Heart right ventricle (tissue), 16 donors: ENCODE measurements at regions not wholly inside any gene's neighbourhood (a gene's known extent, or its start where the extent isn't known, plus 50 kb on each side); places are given as distances from the start of the nearest gene placed in this dataset.

Experiments used
- ATAC-seq, 8 donors: fragments of 200-7000 bp; cut with Tn5 transposase; one replicate each; pipeline ENCODE4 v1.9.1; 2020; ENCODE audit warnings: mild to moderate bottlenecking in 8 of 8, moderate library complexity in 8 of 8, moderate number of reproducible peaks in 1 of 8
- DNase-seq, 2 donors: peaks; one replicate each; pipeline ENCODE4 v3.0.0-alpha.2; 2020
- H3K27ac ChIP-seq, 10 donors: fragments of 200-600 bp; sonication (generic) in 2 of 10; one replicate each; pipeline versions ENCODE4 v1.5.0 to v1.8.0; 2020 to 2022; ENCODE audit warnings: mild to moderate bottlenecking in 3 of 10
- H3K27me3 ChIP-seq, 7 donors: fragments of 200-600 bp; one replicate each; pipeline ENCODE4 v1.8.0; 2021 to 2022; ENCODE audit warnings: mild to moderate bottlenecking in 2 of 7
- H3K36me3 ChIP-seq, 9 donors: fragments of 200-600 bp; sonication (generic) in 1 of 9; one replicate each; pipeline versions ENCODE4 v1.5.0 to v1.8.0; 2020 to 2022; ENCODE audit warnings: mild to moderate bottlenecking in 2 of 9
- H3K4me1 ChIP-seq, 9 donors: fragments of 200-600 bp; sonication (generic) in 1 of 9; one replicate each; pipeline versions ENCODE4 v1.5.0 to v1.8.0; 2020 to 2022; ENCODE audit warnings: mild to moderate bottlenecking in 4 of 9
- H3K4me3 ChIP-seq, 10 donors: fragments of 200-600 bp; sonication (generic) in 2 of 10; one replicate each; pipeline versions ENCODE4 v1.5.0 to v1.8.0; 2020 to 2022; ENCODE audit warnings: mild to moderate bottlenecking in 7 of 10, moderate library complexity in 2 of 10
- H3K9me3 ChIP-seq, 11 donors: fragments of 200-600 bp in 10 of 11; sonication (generic) in 2 of 11; one replicate each; pipeline versions ENCODE4 v1.5.0 to v1.8.0; 2013 to 2022; ENCODE audit warnings: mild to moderate bottlenecking in 2 of 11, control low read depth in 1 of 11, moderate library complexity in 1 of 11
- WGBS, 2 donors: extraction: QIAGEN DNeasy Blood & Tissue Kit; methylation state at CpG; one replicate each; pipeline ENCODE4 v1.1.7; 2013; ENCODE audit warnings: inconsistent platforms in 1 of 2; 5-methylcytosine and 5-hydroxymethylcytosine counted together
- intact Hi-C, 10 donors: fragments of 100-400 bp; cut with DNase I; formaldehyde crosslinking; loops; one replicate each; pipeline versions ENCODE4 v1.11.1 to v1.14.2; 2022
- TF ChIP-seq, protein P1 (sequence below), 9 donors: fragments of 200-600 bp; sonication (generic) in 2 of 9; IDR thresholded peaks; one replicate each; pipeline versions ENCODE4 v1.5.0 to v1.8.0; 2021 to 2022; ENCODE audit warnings: antibody characterized with exemption in 9 of 9, mild to moderate bottlenecking in 5 of 9, moderate library complexity in 1 of 9
- donor health status: Arrhythmogenic right ventricular cardiomyopathy.
- donor health status: ischemic (EF 13 %, LVEDD 7.1; RV severe dilation, severe dysfunction).
- donor health status: healthy with polysubstance abuse.
- donor health status: DM: no; HTN: yes; CAD: no.
- donor health status: DM: no; HTN: no; CAD: no.
- donor health status: ischemic (EF 25% LVEDD 6.9; RV normal size, moderate dysfunction).
- donor health status: ischemic (EF 25% LVEDD 5.7; RV mildly dilated, moderate dysfunction).
- donor health status: healthy.
- donor health status: DM: yes; HTN: yes; CAD: no.
- donor health status: Ischemic cardiomyopathy.
- donor health status: ischemic (EF 35%, LVEDD 5.7; RV mildly dilated, moderate dysfunction).
- donor health status: nonischemic (EF 11% LVEDD 7.7; RV severe dilation, severe dysfunction).
- donor health status: DM: yes; HTN: yes; CAD: no.
- donor health status: PGD.
- donor health status: ischemic (EF 29% LVEDD 5.4; RV normal size, mild dysfunction).
- donor health status: nonischemic (EF 23%, LVEDD 6.1; RV moderate dilation, normal function).

DNA sequence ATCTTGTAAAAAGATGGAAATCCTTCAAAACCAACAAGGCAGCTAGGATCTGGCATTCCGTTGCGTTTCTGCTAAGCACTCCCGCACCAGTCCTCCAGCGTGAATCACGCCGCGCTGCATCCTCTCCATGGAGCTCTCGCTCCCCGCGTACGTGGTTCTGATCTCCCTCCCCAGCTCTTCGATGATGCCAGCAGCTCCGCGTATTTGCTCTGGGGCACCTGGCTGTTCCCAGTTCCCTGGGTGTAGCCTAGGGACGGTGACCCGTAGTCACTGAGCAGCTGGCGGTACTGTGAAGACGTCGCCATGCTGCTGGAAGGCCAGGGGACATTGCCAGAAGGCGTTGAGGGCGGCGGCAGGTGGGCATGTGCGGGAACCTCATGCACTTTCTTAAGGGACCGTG lies 407.5 kb downstream of the RNF144A start:
- ATAC-seq (no peak), DNase-seq (no peak)
- WGBS, 2 donors, result 40 to 46% methylated on average over 24 of the region's 24 CpGs
- TF ChIP-seq, protein P1, sequence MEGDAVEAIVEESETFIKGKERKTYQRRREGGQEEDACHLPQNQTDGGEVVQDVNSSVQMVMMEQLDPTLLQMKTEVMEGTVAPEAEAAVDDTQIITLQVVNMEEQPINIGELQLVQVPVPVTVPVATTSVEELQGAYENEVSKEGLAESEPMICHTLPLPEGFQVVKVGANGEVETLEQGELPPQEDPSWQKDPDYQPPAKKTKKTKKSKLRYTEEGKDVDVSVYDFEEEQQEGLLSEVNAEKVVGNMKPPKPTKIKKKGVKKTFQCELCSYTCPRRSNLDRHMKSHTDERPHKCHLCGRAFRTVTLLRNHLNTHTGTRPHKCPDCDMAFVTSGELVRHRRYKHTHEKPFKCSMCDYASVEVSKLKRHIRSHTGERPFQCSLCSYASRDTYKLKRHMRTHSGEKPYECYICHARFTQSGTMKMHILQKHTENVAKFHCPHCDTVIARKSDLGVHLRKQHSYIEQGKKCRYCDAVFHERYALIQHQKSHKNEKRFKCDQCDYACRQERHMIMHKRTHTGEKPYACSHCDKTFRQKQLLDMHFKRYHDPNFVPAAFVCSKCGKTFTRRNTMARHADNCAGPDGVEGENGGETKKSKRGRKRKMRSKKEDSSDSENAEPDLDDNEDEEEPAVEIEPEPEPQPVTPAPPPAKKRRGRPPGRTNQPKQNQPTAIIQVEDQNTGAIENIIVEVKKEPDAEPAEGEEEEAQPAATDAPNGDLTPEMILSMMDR (IDR thresholded peaks at IDR 0.05), result no peak
- Histone ChIP-seq H3K36me3 (no peaks in the 10 kb centered on the region), H3K27ac (no peak overlapping the region), H3K4me1 (no peaks in the 10 kb centered on the region), H3K9me3 (no peaks in the 10 kb centered on the region), H3K4me3 (no peak overlapping the region), H3K27me3 (peaks cover 0 to 32% (median 7%) of the 10 kb centered on the region in 7 donors)
- intact Hi-C loops, result no loop called here

GRCh38 chr2:7325186-7325585 lies 408.0 kb downstream of the RNF144A start:
- 81 to 88% methylated on average over 4 of the region's 4 CpGs for WGBS, 2 donors
- ATAC-seq (no peak), DNase-seq (no peak)
- Histone ChIP-seq H3K36me3 (no peaks in the 10 kb centered on the region), H3K9me3 (no peaks in the 10 kb centered on the region), H3K4me1 (no peaks in the 10 kb centered on the region), H3K27ac (no peak overlapping the region), H3K4me3 (no peak overlapping the region), H3K27me3 (peaks cover 0 to 33% (median 7%) of the 10 kb centered on the region in 7 donors)
- TF ChIP-seq, protein P1 (IDR thresholded peaks at IDR 0.05), result no peak
- intact Hi-C loops, result no loop called here

DNA sequence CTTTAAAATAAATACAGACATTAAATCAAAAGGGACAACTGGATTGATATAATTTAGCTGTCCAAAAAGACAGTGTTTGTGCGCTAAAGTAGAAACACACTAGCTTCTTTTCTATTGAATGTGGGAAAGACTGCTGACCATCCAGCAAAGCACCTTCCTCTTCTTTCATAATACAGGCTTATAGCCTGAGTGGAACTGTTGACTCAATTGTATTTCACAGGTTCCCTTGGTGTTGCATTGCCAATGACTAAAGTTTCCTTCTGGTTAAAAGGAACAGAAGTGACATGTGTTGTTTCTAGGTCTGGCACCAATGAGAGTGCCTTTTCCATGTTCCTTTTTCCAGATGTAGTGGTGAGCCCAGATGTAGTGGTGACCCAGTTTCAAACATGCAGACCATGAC lies 412.3 kb downstream of the RNF144A start:
- 99 to 100% methylated on average over 1 of the region's 1 CpG for WGBS, 2 donors
- no peak overlapping the region for H3K4me3 ChIP-seq
- ATAC-seq, result no peak
- H3K4me1 ChIP-seq, result no peaks in the 10 kb centered on the region
- DNase-seq, result no peak
- H3K9me3 ChIP-seq, result no peaks in the 10 kb centered on the region
- H3K27ac ChIP-seq, result no peak overlapping the region
- peaks cover 0 to 17% (median 5%) of the 10 kb centered on the region in 7 donors for H3K27me3 ChIP-seq
- TF ChIP-seq, protein P1 (IDR thresholded peaks at IDR 0.05), result no peak
- intact Hi-C loops, result no loop called here
- H3K36me3 ChIP-seq, result no peaks in the 10 kb centered on the region

- Histone ChIP-seq H3K27ac (no peak overlapping the region), H3K9me3 (no peaks in the 10 kb centered on the region), H3K4me1 (no peaks in the 10 kb centered on the region), H3K4me3 (no peak overlapping the region), H3K36me3 (no peaks in the 10 kb centered on the region), H3K27me3 (peaks cover 0 to 17% (median 0%) of the 10 kb centered on the region in 7 donors)
- TF ChIP-seq, protein P1 (IDR thresholded peaks at IDR 0.05), result no peak
- no peak for ATAC-seq
- intact Hi-C loops, result no loop called here
- no peak for DNase-seq
- 51 to 59% methylated on average over 2 of the region's 2 CpGs for WGBS, 2 donors
These were observed 416.1 kb downstream of the RNF144A start for GRCh38 chr2:7333189-7333765.
